ENCODE measurements at regions not wholly inside any gene's neighbourhood (a gene's known extent, or its start where the extent isn't known, plus 50 kb on each side); places are given as distances from the start of the nearest gene placed in this dataset.

GRCh38 chr3:59213860-59214259, 164.0 kb upstream of the CFAP20DC start:
- no peak for TF ChIP-seq CTCF (IDR thresholded peaks at IDR 0.05; ENCODE audit: insufficient read depth, low read length, poor library complexity, severe bottlenecking)
- Histone ChIP-seq H3K4me3 (ENCODE audit: low read depth, low read length) (no peak overlapping the region), H3K36me3 (ENCODE audit: control insufficient read depth, insufficient read depth, low read length) (no peaks in the 10 kb centered on the region), H3K27me3 (ENCODE audit: control insufficient read depth, insufficient read depth, low read length) (no peaks in the 10 kb centered on the region)
- DNase-seq (ENCODE audit: low read depth), result no peak

DNA sequence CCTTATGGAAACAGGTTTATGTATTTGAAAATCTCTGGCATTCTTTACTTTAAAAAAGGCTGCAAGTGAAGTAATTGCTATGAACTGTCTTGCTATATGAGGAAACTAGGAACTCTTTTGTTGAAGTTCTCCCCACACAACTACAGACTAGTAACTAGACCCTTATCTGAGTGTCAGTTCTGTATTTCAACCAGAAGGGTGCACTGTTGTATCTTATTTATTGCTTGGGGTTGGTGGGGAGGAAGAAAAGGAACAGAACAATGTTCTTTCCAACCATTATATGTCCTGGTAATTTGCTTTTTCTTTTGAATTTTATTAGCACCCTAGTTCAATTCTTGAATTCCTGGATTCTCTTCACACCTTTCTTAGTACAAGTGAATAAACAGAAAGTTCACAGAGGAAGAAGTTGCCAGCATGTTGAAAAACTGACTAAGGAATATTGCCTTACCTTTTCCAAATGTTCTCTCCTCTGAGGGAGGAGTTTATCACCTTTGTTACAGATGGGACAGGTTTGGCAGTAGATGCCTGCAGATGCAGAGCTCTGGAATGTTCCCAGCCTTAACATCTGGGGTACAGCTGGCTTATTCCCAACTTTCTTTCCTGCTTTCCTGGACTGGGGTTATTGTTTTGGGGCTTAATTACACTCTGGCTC, 162.4 kb upstream of the CFAP20DC start:
- H3K27me3 ChIP-seq (ENCODE audit: control insufficient read depth, insufficient read depth, low read length), result no peaks in the 10 kb centered on the region
- peak; percentile 57 for TF ChIP-seq CTCF (IDR thresholded peaks at IDR 0.05; ENCODE audit: insufficient read depth, low read length, poor library complexity, severe bottlenecking)
- no peaks in the 10 kb centered on the region for H3K36me3 ChIP-seq (ENCODE audit: control insufficient read depth, insufficient read depth, low read length)
- DNase-seq (ENCODE audit: low read depth), result peak; percentile 4
- H3K4me3 ChIP-seq (ENCODE audit: low read depth, low read length), result no peak overlapping the region

- no peaks in the 10 kb centered on the region for H3K36me3 ChIP-seq (ENCODE audit: control insufficient read depth, insufficient read depth, low read length)
- no peak overlapping the region for H3K4me3 ChIP-seq (ENCODE audit: low read depth, low read length)
- TF ChIP-seq CTCF (IDR thresholded peaks at IDR 0.05; ENCODE audit: insufficient read depth, low read length, poor library complexity, severe bottlenecking), result no peak
- H3K27me3 ChIP-seq (ENCODE audit: control insufficient read depth, insufficient read depth, low read length), result no peaks in the 10 kb centered on the region
- no peak for DNase-seq (ENCODE audit: low read depth)
These were observed 160.4 kb upstream of the CFAP20DC start for GRCh38 chr3:59210260-59210659.

DNA sequence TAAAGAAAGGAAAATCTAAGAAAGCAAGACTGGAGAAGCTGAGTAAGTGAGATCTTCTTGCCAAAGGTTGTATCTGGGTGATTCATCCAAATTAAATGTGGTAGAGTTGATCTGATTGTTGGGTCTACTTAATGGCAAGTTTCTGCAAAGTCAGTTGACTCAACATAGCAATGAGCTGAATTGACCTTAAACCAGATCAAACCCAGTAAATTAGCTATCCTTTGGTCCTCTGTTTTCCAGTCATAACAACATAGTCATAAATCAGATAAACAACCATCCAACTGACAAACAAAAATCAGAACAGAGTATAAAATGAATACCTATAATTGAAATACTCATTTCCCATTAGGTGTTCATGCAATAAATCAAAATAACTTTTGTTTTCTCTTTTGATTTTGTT, 142.6 kb upstream of the CFAP20DC start:
- Histone ChIP-seq H3K4me3 (ENCODE audit: low read depth, low read length) (no peak overlapping the region), H3K27me3 (ENCODE audit: control insufficient read depth, insufficient read depth, low read length) (no peaks in the 10 kb centered on the region), H3K36me3 (ENCODE audit: control insufficient read depth, insufficient read depth, low read length) (no peaks in the 10 kb centered on the region)
- DNase-seq (ENCODE audit: low read depth), result peak; percentile 23
- TF ChIP-seq CTCF (IDR thresholded peaks at IDR 0.05; ENCODE audit: insufficient read depth, low read length, poor library complexity, severe bottlenecking), result no peak

DNA sequence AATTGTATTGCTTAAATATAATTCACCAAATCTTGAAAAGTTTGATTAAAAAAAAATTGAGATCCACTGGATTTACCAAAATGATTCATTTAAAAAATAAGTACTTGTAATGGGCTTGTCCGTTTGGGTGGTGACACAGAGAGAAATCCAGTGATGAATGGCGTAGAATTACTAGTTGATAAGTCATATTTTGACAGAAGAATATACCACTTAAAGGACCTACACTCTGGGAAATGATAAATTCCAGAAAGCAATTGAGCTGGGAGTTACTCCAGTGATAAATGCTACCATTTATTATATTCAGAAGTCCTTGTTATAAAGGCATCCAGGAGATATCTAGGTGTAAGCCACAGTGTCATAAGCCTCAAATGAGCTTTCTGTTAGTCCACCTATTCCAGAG, 141.8 kb upstream of the CFAP20DC start:
- H3K4me3 ChIP-seq (ENCODE audit: low read depth, low read length), result no peak overlapping the region
- DNase-seq (ENCODE audit: low read depth), result no peak
- no peaks in the 10 kb centered on the region for H3K27me3 ChIP-seq (ENCODE audit: control insufficient read depth, insufficient read depth, low read length)
- H3K36me3 ChIP-seq (ENCODE audit: control insufficient read depth, insufficient read depth, low read length), result no peaks in the 10 kb centered on the region
- no peak for TF ChIP-seq CTCF (IDR thresholded peaks at IDR 0.05; ENCODE audit: insufficient read depth, low read length, poor library complexity, severe bottlenecking)

DNA sequence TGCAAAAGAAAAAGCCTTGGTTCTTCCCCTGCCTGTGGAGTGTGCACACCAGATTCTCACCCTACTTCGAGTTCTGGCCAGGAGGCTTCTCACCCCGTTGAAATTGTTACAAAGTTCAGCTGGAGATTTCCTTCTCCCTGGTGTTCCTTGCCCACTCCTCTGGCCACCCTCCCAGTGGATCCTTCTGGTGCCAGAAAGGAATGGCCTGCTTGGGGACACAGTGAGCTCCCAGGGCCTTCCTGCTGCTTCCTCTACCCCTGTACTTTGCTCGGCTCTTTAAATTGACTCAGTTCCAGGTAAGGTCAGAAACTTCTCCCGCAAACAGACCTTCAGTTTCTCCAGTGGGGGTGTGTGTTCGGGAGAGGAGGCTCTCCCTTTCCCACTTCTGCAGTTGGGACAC, 140.1 kb upstream of the CFAP20DC start:
- no peak for TF ChIP-seq CTCF (IDR thresholded peaks at IDR 0.05; ENCODE audit: insufficient read depth, low read length, poor library complexity, severe bottlenecking)
- no peaks in the 10 kb centered on the region for H3K27me3 ChIP-seq (ENCODE audit: control insufficient read depth, insufficient read depth, low read length)
- no peaks in the 10 kb centered on the region for H3K36me3 ChIP-seq (ENCODE audit: control insufficient read depth, insufficient read depth, low read length)
- no peak for DNase-seq (ENCODE audit: low read depth)
- no peak overlapping the region for H3K4me3 ChIP-seq (ENCODE audit: low read depth, low read length)
